H54 (cell line): ENCODE measurements at regions not wholly inside any gene's neighbourhood (a gene's known extent, or its start where the extent isn't known, plus 50 kb on each side); places are given as distances from the start of the nearest gene placed in this dataset.
"Not testable (repeated sequence)": the region's sequence is repeated elsewhere in the genome, so short reads cannot be mapped to it uniquely, and the experiment has no call there.

ENCODE experiments used
- DNase-seq: peaks from one replicate; pipeline ENCODE4 v3.0.0; 2011; ENCODE audit warnings: low spot score, mixed read lengths; ENCODE audit not compliant: insufficient read length
- FAIRE-seq: peaks from 3 replicates; lab custom pipeline; 2011; peaks lifted over from hg19 to GRCh38; lab: Jason Lieb, UNC
- POLR2A ChIP-seq: IDR thresholded peaks from 2 replicates; pipeline ENCODE4 v1.6.1; 2011; ENCODE audit warnings: low read depth, mild to moderate bottlenecking, low read length

DNA sequence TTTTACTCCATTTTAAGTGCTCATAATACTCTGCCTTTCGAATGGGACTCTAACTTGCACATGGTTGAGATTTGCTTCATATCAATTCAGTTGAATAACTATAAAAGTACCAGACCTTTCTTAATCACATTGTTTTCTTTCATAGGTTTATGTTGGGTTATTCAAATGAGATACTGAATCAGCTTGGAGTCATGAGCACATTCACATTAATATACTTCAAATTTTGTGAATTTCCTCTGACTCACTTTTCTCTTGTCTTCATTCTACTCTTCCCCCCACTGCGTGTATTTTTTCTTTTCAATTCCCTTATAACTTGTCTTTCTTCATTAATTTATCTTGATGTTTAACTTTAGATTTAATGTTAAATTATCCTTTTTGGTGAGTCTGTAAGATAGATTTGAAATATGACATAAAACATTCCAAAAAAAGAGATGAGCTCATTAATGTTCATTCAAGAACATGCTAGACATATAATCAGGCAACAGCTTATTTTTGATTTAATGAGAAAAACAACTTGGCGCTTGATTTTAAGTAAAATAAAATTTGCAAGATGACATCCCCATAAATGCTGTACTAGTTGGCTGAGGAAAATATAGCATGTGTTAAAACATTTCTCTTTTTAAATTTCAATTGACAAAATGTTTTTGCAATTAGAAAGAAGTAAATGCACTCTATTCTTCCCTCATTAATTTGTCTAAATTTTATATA lies 736.0 kb downstream of the CD109 start:
- FAIRE-seq, result no peak

GRCh38 chr6:74420221-74420620 lies 724.2 kb downstream of the CD109 start:
- TF ChIP-seq POLR2A, result no peak
- DNase-seq (no peak), FAIRE-seq (no peak)

More for the DNA sequence above, 736.0 kb downstream of the CD109 start:
- DNase-seq, result no peak
- TF ChIP-seq POLR2A, result no peak

- DNase-seq (no peak), FAIRE-seq (no peak)
- no peak for TF ChIP-seq POLR2A
Observed at GRCh38 chr6:74415056-74415455, 719.1 kb downstream of the CD109 start.

DNA sequence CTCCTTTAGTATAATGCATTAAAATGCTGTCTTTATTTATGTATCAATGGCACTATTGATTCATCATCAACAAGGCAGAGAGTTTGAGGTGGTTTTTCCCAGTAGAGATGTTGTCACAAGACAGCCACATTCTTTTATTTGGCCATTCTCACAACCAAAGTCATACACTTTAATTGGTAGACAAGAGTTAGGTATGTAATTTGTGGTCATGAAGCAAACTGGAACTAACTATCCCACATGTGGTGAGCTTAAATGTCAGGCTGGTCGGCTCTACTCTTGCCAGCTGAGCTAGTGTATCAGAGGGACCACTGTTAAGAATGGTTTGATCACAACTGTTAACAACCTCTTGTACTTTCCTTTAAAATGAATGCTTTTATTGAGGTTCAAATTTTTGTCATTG lies 714.6 kb downstream of the CD109 start:
- DNase-seq, result no peak
- no peak for TF ChIP-seq POLR2A
- FAIRE-seq, result no peak

GRCh38 chr6:74409447-74409846 lies 713.4 kb downstream of the CD109 start:
- no peak for DNase-seq
- no peak for FAIRE-seq
- TF ChIP-seq POLR2A, result no peak

- no peak for TF ChIP-seq POLR2A
- DNase-seq, result no peak
- no peak for FAIRE-seq
Observed at GRCh38 chr6:74408844-74409243, 712.8 kb downstream of the CD109 start.

DNA sequence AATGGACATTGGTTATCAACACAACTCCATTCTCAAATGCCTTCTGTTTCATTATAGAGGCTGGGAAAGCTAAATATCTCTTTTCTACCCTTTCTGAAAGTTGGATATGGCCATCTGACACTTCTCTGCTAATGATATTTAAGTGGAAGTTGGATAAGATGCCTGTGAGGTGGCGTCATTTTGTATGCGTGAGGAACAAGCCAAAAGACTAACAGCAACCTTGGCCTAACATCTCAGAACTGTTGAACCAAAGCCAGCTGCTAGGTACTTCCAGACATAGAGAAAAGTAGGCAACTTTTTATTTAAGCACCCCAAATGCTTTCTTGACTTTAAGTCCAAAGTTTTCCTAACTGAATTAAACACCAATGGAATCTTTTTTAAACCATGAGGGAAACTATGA lies 708.4 kb downstream of the CD109 start:
- no peak for DNase-seq
- no peak for TF ChIP-seq POLR2A
- no peak for FAIRE-seq

GRCh38 chr6:74402781-74403180 lies 706.8 kb downstream of the CD109 start:
- TF ChIP-seq POLR2A, result no peak
- DNase-seq, result no peak
- no peak for FAIRE-seq

DNA sequence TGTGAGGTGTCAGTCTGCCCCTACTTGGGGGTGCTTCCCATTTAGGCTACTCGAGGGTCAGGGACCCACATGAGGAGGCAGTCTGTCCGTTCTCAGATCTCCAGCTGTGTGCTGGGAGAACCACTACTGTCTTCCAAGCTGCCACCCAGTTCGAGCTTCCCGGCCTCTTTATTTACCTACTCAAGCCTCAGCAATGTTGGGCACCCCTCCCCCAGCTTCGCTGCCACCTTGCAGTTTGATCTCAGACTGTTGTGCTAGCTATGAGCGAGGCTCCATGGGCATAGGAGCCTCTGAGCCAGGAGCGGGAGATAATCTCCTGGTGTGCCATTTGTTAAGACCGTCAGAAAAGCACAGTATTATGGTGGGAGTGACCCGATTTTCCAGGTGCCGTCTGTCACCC lies 682.4 kb downstream of the CD109 start:
- not testable (repeated sequence) for DNase-seq, FAIRE-seq

DNA sequence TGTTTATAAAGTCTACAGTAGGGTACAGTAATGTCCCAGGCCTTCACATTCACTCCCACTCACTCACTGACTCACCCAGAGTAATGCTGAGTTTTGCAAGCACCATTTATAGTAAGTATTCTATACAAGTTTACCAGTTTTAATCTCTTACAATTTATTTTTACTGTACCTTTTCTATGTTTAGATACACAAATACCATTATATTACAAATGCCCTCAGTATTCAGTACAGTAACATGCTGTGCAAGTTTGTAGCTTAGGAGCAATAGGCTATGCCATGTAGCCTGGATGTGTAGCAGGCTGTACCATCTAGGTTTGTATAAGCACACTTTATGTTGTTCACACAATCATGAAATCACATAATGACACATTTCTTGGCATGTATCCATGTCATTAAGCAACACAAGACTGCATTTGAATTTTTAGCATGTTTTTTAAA lies 673.6 kb downstream of the CD109 start:
- no peak for DNase-seq
- no peak for TF ChIP-seq POLR2A
- FAIRE-seq, result no peak

GRCh38 chr6:74368746-74369145 lies 672.7 kb downstream of the CD109 start:
- DNase-seq (no peak), FAIRE-seq (no peak)
- TF ChIP-seq POLR2A, result no peak

GRCh38 chr6:74366634-74367033 lies 670.6 kb downstream of the CD109 start:
- no peak for TF ChIP-seq POLR2A
- no peak for FAIRE-seq
- DNase-seq, result no peak

DNA sequence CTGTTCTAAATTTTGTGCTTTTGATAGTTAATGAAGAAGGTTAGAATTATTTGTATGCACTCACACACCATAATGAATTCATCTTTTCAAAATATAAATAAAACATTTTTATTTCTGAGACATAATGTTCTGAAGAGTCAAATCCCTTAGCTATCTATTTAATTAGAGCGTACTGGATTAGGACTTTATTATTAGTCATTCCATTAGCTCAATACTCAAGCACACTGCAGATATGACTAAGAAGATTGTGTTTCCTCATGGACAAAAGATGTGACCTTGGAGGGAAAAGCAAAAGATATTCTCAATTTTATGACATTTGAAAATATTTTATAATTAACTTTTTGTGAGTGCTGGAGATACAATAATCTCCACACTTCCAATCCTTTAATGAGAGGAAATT lies 666.4 kb downstream of the CD109 start:
- TF ChIP-seq POLR2A, result no peak
- no peak for DNase-seq
- no peak for FAIRE-seq

DNA sequence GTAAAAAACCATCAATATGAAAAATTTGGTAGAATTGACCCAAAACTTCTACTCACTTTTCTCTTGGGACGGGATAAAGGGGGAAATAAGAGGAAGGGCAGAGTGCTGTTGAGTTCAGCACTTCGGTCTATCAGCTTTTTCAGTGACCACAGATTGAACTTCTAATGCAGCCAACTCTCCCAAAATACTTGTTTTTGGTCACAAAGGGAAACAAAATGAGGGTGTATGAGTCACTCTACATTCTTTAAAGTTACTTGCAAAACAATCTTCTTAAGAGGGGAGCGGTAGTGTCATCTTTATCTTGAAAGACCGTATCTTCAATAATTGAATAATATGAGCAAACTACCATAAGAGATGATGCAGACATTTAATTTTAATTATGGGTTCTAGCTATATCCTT lies 661.3 kb downstream of the CD109 start:
- DNase-seq, result no peak
- no peak for TF ChIP-seq POLR2A
- no peak for FAIRE-seq

DNA sequence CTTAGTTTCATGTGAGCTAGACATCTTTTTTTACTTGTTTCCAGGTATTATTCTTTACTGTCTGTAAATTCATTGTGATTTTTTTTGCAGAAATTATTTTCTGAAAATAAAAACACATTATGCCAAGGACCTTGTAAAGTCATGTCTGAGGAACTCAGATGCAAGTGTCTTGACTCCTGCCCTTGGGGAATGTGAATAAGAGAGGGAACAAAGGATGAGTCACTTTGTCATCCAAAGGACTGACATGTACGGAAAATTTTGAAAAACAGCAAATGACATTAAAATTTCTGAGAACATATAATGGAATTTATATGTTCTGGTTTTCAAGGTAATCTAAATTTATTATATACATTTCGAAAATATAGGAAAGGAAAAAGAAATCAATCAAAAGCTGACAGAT lies 660.4 kb downstream of the CD109 start:
- DNase-seq (no peak), FAIRE-seq (no peak)
- TF ChIP-seq POLR2A, result no peak
